KMS-11 (cell line): ENCODE measurements at regions not wholly inside any gene's neighbourhood (a gene's known extent, or its start where the extent isn't known, plus 50 kb on each side); places are given as distances from the start of the nearest gene placed in this dataset.

Source experiments
- H2AFZ ChIP-seq: fragments of 200-600 bp; sonication (generic); 2 replicates; pipeline ENCODE4 v1.6.1; 2016; ENCODE audit warnings: antibody characterized with exemption, mixed run types, low read depth
- H3K27ac ChIP-seq: fragments of 200-600 bp; sonication (generic); 2 replicates; pipeline ENCODE4 v1.6.1; 2016; ENCODE audit warnings: mild to moderate bottlenecking, mixed run types
- H3K27me3 ChIP-seq: fragments of 200-600 bp; sonication (generic); 2 replicates; pipeline ENCODE4 v1.6.1; 2017; ENCODE audit warnings: mild to moderate bottlenecking, low read depth, mixed run types, moderate library complexity; ENCODE audit not compliant: insufficient read depth
- H3K36me3 ChIP-seq: fragments of 200-600 bp; sonication (generic); 2 replicates; pipeline ENCODE4 v1.6.1; 2017; ENCODE audit warnings: mild to moderate bottlenecking, mixed run types; ENCODE audit not compliant: insufficient read depth
- H3K4me1 ChIP-seq: fragments of 200-600 bp; sonication (generic); 2 replicates; pipeline ENCODE4 v1.6.1; 2016; ENCODE audit warnings: mild to moderate bottlenecking, low read depth, mixed run types; ENCODE audit not compliant: poor library complexity, severe bottlenecking
- H3K4me2 ChIP-seq: fragments of 200-600 bp; sonication (generic); 2 replicates; pipeline ENCODE4 v1.7.0; 2016; ENCODE audit warnings: mild to moderate bottlenecking, mixed run types
- H3K4me3 ChIP-seq: fragments of 200-600 bp; sonication (generic); IDR thresholded peaks from 2 replicates; pipeline ENCODE4 v1.6.1; 2017; ENCODE audit warnings: low read depth, low read length, mixed read lengths; ENCODE audit not compliant: insufficient read depth
- H3K79me2 ChIP-seq: fragments of 200-600 bp; sonication (generic); 2 replicates; pipeline ENCODE4 v1.6.1; 2016; ENCODE audit warnings: low read depth, mixed run types; ENCODE audit not compliant: insufficient read depth
- H3K9ac ChIP-seq: fragments of 200-600 bp; sonication (generic); 2 replicates; pipeline ENCODE4 v1.6.1; 2016; ENCODE audit warnings: mild to moderate bottlenecking, mixed run types
- H4K20me1 ChIP-seq: fragments of 200-600 bp; sonication (generic); 2 replicates; pipeline ENCODE4 v1.6.1; 2016; ENCODE audit warnings: mild to moderate bottlenecking, mixed run types; ENCODE audit not compliant: insufficient read depth
- TF ChIP-seq, protein P1 (sequence below): fragments of 200-600 bp; sonication (generic); conservative IDR thresholded peaks from 2 replicates; pipeline ENCODE4 v1.6.1; 2017; ENCODE audit warnings: low read depth, mild to moderate bottlenecking, antibody characterized with exemption, low read length, moderate library complexity, mixed read lengths

DNA sequence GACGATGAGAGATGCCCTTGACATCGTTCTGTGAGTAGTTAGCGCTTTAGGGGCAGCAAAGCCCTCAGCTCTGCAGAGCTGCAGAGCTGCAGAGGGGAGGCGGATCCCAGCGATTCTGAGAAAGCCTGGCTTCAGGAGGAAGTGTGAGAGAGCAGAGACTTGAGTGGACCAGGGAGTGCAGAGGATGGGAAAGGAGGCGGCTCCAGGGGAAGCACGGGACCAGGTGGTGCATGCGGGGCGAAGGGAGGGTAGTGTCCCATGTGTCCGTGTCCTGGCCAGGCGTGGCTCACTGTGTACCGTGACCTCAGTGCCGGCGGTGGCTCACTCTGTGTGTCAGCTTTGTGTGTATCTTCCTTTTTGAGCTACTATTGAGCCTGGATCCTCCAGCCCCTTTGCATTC, 250.8 kb upstream of the PITRM1 start:
- H2AFZ ChIP-seq, result no peak overlapping the region
- H3K36me3 ChIP-seq, result no peaks in the 10 kb centered on the region
- no peak overlapping the region for H3K4me3 ChIP-seq
- H4K20me1 ChIP-seq, result no peaks in the 10 kb centered on the region
- TF ChIP-seq, protein P1, sequence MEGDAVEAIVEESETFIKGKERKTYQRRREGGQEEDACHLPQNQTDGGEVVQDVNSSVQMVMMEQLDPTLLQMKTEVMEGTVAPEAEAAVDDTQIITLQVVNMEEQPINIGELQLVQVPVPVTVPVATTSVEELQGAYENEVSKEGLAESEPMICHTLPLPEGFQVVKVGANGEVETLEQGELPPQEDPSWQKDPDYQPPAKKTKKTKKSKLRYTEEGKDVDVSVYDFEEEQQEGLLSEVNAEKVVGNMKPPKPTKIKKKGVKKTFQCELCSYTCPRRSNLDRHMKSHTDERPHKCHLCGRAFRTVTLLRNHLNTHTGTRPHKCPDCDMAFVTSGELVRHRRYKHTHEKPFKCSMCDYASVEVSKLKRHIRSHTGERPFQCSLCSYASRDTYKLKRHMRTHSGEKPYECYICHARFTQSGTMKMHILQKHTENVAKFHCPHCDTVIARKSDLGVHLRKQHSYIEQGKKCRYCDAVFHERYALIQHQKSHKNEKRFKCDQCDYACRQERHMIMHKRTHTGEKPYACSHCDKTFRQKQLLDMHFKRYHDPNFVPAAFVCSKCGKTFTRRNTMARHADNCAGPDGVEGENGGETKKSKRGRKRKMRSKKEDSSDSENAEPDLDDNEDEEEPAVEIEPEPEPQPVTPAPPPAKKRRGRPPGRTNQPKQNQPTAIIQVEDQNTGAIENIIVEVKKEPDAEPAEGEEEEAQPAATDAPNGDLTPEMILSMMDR, result no peak
- no peak overlapping the region for H3K4me2 ChIP-seq
- no peak overlapping the region for H3K9ac ChIP-seq
- H3K27me3 ChIP-seq, result no peaks in the 10 kb centered on the region
- no peaks in the 10 kb centered on the region for H3K79me2 ChIP-seq
- no peak overlapping the region for H3K27ac ChIP-seq
- no peaks in the 10 kb centered on the region for H3K4me1 ChIP-seq

DNA sequence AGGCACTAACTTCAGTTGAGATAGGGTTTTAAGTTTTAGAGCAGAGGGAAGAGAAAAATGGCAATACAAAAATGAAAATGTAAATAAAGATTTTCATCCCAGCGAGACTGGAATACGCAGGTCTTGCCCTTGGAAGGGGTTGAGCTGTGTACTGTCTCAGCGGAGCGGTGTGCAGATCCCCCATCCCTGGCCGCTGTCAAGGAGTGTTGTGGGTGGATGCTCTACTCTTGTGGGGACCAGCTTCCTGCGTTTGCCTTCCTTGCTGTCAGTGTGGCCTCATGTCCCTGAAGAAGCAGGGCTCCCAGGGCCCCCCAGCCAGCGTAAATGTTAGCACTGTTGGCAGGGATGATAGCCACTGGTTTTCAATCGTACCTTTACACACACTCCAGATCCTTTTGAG, 249.7 kb upstream of the PITRM1 start:
- no peak overlapping the region for H3K4me3 ChIP-seq
- H3K27ac ChIP-seq, result no peak overlapping the region
- H3K9ac ChIP-seq, result no peak overlapping the region
- no peaks in the 10 kb centered on the region for H3K79me2 ChIP-seq
- no peak overlapping the region for H2AFZ ChIP-seq
- TF ChIP-seq, protein P1, result no peak
- H3K4me2 ChIP-seq, result no peak overlapping the region
- H3K4me1 ChIP-seq, result no peaks in the 10 kb centered on the region
- H4K20me1 ChIP-seq, result no peaks in the 10 kb centered on the region
- no peaks in the 10 kb centered on the region for H3K27me3 ChIP-seq
- H3K36me3 ChIP-seq, result no peaks in the 10 kb centered on the region

DNA sequence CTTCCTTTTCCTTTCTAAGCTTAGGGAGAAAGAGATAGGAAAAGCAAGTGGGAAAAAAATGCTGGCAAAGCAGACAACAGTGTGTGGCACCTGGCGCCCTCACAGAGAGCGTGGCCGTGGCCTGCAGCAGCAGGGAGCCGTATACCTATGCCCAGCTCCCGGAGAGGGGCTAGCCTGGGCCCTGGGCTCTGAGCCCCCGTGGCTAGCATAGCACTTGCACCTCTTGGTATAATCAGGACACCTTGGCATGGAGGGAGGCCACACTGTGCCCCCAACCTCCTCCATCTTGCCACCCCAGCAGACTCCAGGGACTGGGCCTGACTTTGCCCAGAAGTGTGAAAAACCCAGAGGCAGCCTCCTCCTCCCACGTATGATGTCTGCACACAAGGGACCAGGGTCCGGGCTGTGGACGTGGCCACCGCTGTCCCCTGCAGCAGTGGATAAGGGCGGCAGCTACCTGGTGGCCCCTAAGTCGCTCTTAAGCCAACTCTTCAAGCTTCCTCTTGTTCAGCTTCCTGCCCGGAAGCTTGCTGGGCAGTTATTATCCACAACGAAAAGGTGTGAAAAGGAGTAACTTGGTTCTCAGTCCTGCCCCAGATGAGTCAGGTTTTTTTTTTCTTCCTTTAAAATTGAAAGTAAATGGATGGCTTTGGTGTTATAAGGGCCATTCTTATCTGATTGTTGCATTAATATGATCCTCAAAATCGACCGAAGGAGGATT, 249.1 kb upstream of the PITRM1 start:
- Histone ChIP-seq H3K4me3 (no peak overlapping the region), H3K27ac (no peak overlapping the region), H3K4me1 (no peaks in the 10 kb centered on the region), H4K20me1 (no peaks in the 10 kb centered on the region), H3K36me3 (no peaks in the 10 kb centered on the region), H3K9ac (no peak overlapping the region), H2AFZ (no peak overlapping the region), H3K79me2 (no peaks in the 10 kb centered on the region), H3K27me3 (no peaks in the 10 kb centered on the region), H3K4me2 (no peak overlapping the region)
- TF ChIP-seq, protein P1, result no peak

DNA sequence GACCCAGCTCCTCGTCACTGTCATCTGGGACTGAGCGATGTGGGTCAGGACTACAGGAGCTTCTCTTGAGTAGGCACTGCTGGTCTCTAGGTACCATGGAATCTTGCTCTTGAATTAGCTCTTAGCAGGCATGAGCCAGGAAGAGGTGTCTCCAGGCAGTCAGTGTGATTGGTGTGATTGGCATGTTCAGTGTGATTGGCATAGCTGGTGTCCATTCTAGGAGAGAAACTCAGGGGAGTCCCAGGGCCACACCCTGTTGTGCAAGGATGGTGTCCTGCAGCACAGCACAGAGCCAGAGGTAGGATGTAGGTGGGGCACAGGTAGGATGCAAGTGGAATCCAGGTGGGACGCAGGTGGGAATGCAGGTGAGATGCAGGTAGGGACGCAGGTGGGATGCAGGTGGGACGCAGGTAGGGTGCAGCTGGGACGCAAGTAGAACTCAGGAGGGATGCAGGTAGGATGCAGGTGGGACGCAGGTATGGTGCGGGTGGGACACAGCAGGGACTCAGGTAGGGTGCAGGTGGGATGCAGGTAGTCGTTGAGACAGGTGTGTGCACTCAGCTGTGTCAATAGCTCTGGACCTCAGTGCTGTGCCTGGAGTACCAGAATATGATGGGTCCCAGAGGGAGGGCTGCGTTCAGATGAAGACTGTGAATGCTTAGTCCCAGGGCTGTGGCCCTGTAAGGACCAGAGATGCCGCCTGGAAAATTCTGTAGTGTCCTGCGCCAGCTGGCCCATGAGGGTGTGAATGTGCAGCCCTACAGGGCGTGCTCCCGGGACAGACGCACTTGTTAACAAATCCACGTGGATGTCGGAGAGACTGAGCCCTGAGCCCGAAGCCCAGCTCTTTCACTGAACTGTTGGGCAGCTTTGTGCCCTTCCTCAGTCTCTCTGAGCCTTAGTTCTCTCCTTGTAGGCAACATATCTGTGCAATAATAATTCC, 248.2 kb upstream of the PITRM1 start:
- no peaks in the 10 kb centered on the region for H3K4me1 ChIP-seq
- H4K20me1 ChIP-seq, result no peaks in the 10 kb centered on the region
- H3K27me3 ChIP-seq, result no peaks in the 10 kb centered on the region
- no peaks in the 10 kb centered on the region for H3K36me3 ChIP-seq
- no peak overlapping the region for H3K4me3 ChIP-seq
- TF ChIP-seq, protein P1, result no peak
- H3K79me2 ChIP-seq, result no peaks in the 10 kb centered on the region
- H3K4me2 ChIP-seq, result no peak overlapping the region
- no peak overlapping the region for H3K27ac ChIP-seq
- no peak overlapping the region for H3K9ac ChIP-seq
- no peak overlapping the region for H2AFZ ChIP-seq
